GM18499 (cell line): ENCODE measurements at regions not wholly inside any gene's neighbourhood (a gene's known extent, or its start where the extent isn't known, plus 50 kb on each side); places are given as distances from the start of the nearest gene placed in this dataset.

Source experiments
- ATAC-seq: cut with Tn5 transposase; IDR thresholded peaks from one replicate; pipeline ENCODE4 v1.9.1; 2021; ENCODE audit warnings: moderate number of reproducible peaks; ENCODE audit not compliant: insufficient read depth, unreplicated experiment

DNA sequence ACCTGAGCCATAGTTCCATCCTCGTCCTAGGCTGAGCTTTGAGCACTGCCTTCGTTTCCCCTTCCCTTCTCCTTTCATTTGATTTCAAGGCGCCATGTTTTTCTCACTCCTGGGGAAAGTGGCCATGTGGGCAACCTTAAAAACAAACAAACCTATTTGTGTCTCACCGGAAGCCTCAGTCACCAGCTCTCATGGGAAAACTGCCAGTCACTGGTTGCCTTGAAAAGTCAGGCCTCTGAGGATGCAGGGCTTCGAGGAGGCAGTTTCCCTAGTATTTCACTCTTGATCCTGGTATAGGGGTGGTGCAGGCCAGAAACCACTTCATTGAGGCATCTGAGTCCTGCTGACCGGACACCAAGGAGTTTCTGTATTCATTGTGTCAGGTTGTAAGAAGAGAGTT, 59.2 kb upstream of the TRIB2 start:
- ATAC-seq, result no peak

DNA sequence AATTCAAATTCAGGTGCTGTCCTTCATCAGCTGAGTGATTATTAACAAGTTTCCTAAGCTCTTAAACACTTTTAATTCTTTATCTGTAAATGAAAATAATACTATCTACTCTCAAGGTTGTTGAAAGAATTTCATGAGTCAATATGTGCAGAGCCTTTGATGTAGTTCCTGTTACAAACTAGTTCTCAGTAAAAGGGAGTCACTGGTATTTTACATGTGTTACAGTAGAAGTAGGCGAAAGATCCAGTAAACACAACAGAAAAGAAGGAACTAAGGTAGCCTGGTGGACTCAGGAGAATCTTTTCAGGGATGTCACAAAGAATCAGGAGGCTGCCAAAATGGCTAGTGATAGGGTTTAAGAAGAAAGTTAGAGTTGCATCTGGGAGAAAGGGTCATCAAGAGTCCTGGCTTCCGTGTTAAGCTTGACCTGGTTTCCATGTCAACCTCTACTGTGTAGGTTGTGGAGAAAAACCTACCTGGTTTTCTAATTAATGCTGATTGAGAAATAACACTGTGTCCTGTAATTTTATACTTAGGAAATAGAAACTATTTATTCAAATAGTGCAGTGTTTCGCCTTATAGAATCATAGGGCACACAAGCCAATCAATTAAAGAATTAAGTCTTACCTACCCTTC, 58.3 kb upstream of the TRIB2 start:
- no peak for ATAC-seq

DNA sequence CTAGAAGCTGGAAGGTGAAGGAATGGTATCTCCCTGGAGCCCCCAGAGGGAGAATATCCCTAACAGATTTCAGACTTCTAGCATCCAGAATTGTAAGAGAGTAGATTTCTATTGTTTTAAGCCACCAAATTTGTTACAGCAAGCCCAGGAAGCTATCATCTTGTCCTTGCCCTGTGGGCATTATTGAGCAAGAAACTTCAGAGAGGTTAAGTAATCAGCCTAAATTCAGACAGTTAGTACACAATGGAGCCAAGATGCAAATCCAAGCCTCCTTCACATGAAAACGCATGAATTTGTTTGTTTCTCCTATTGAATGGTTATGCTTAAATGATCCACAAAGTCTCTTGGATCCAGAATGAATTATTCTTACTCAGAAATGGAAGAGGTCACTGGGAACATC, 55.2 kb upstream of the TRIB2 start:
- ATAC-seq, result no peak

DNA sequence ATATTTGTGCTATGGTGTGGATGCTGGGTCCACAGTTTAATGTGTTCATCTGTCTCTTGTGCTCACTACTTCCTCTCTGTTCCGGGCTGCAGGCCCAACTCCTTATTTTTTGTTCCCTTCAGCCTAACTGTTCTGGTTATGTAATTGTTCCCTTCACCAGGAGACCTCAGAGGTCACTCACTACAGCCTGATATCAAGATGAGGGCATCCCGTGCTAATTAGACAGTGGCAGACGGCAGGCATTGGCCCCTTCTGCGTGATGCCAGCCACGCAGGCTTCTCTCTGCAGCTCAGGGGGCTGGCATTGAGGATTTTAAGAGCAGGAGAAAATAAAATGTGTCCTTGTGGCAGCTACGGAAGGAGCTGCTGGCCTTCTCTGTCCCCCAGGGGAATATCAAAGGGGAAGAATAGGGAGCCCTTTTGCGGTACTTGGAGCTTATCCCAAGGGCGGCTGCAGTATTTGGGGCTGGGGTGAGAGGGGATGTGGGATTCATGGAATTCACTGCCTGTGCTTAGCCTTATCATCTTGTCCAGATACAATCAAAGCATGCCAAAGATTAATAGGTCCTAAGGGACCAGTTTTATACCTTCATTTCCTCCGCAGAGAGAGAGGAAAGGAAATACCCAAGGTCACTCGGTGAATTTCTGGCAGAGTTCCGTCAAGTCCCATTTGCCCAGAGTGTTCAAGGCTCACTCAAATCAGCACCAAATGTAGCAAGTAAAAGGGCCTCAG, 53.3 kb upstream of the TRIB2 start:
- ATAC-seq, result no peak

DNA sequence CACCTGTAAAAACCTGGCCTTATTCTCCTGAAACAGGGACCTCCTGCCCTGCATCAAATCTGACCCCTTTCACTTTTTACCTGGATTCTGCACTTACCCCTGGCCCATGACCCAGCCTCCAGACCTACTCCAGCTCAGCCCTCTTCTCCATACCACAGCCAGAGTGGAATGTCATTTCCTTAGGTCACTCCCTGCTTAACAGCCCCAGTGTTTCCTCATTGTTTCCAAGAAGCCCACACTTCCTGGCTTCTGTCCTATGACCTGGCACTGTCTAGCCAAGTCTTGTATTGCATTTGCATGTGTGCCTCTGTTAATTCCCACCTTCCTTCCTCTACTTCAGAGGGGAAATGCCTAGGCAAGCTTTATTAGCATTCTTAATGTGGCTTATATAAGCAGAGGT, 51.4 kb upstream of the TRIB2 start:
- ATAC-seq, result no peak

DNA sequence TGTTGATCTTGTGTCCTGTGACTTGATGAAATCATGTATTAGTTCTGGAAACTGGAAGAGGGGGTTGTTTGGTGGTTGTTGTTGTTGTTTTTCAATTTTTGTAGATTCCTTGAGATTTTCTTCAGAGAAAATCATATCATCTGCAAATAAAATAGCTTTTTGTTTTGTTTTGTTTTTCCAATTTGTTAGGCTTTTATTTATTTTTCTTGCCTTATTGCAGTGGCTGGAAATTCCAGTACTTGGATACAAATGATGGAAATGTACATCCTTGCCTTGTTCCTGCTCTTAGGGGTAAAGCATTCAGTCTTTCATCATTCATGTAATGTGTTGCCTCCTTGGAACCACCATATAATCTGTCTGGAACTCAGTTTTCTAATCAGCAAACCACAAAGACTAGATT, 50.3 kb upstream of the TRIB2 start:
- no peak for ATAC-seq
